PC-9 (cell line): ENCODE measurements at regions not wholly inside any gene's neighbourhood (a gene's known extent, or its start where the extent isn't known, plus 50 kb on each side); places are given as distances from the start of the nearest gene placed in this dataset.

Experiments used
- BruUV-seq: library from RNA; stranded (reverse); fragments of 400-500 nt; replicated peaks from 2 replicates; lab custom pipeline; 2021; lab: Mats Ljungman, UMichigan
- CTCF ChIA-PET: fragments of 300-600 bp; sonication (Branson Sonifier 250); formaldehyde crosslinking; loops from one replicate; lab custom pipeline; 2022; ENCODE audit warnings: antibody characterized with exemption; lab: Charles Lee
- POLR2A ChIA-PET: fragments of 300-600 bp; sonication (Branson Sonifier 250); formaldehyde crosslinking; loops from one replicate; lab custom pipeline; 2022; ENCODE audit warnings: antibody characterized with exemption; ENCODE audit not compliant: unreplicated experiment; lab: Charles Lee
- DNase-seq, 2 experiments: peaks; one replicate each; pipeline versions ENCODE4 v3.0.0 to v3.0.0-alpha.2; 2015 to 2022; ENCODE audit warnings: mixed read lengths in 1 of 2
- H2AFZ ChIP-seq: fragments of 200-600 bp; sonication (generic); 2 replicates; pipeline ENCODE4 v1.8.1; 2017; ENCODE audit warnings: antibody characterized with exemption
- H3F3A ChIP-seq: fragments of 200-600 bp; sonication (generic); 2 replicates; pipeline ENCODE4 v1.8.1; 2017; ENCODE audit warnings: antibody characterized with exemption, mild to moderate bottlenecking, low read depth; ENCODE audit not compliant: insufficient read depth
- H3K27ac ChIP-seq: fragments of 200-600 bp; sonication (generic); 2 replicates; pipeline ENCODE4 v1.6.1; 2016; ENCODE audit warnings: mixed run types
- H3K27me3 ChIP-seq: fragments of 200-600 bp; sonication (generic); 2 replicates; pipeline ENCODE4 v1.6.1; 2016; ENCODE audit warnings: low read depth, mixed run types; ENCODE audit not compliant: insufficient read depth
- H3K36me3 ChIP-seq: fragments of 200-600 bp; sonication (generic); 2 replicates; pipeline ENCODE4 v1.6.1; 2016; ENCODE audit warnings: low read depth, mixed run types
- H3K4me1 ChIP-seq: fragments of 200-600 bp; sonication (generic); replicated peaks from 2 replicates; pipeline ENCODE4 v1.6.1; 2016; ENCODE audit warnings: mixed run types; ENCODE audit not compliant: insufficient read depth
- H3K4me2 ChIP-seq: fragments of 200-600 bp; sonication (generic); 2 replicates; pipeline ENCODE4 v1.6.1; 2017; ENCODE audit warnings: mixed run types
- H3K4me3 ChIP-seq: fragments of 200-600 bp; sonication (generic); 2 replicates; pipeline ENCODE4 v1.6.1; 2016; ENCODE audit warnings: mixed run types
- H3K79me2 ChIP-seq: fragments of 200-600 bp; sonication (generic); 2 replicates; pipeline ENCODE4 v1.6.1; 2017; ENCODE audit warnings: low read depth, mixed run types
- H3K9me2 ChIP-seq: fragments of 200-600 bp; sonication (generic); 2 replicates; pipeline ENCODE4 v1.8.1; 2017; ENCODE audit warnings: mild to moderate bottlenecking; ENCODE audit not compliant: insufficient read depth
- H3K9me3 ChIP-seq: fragments of 200-600 bp; sonication (generic); 2 replicates; pipeline ENCODE4 v1.8.1; 2016; ENCODE audit warnings: low read depth; ENCODE audit not compliant: insufficient read depth
- H4K20me1 ChIP-seq: fragments of 200-600 bp; sonication (generic); 2 replicates; pipeline ENCODE4 v1.8.1; 2017; ENCODE audit not compliant: insufficient read depth
- EZH2 ChIP-seq: fragments of 200-600 bp; sonication (generic); IDR thresholded peaks from 2 replicates; pipeline ENCODE4 v1.8.0; 2017; ENCODE audit warnings: antibody characterized with exemption, low read depth
- intact Hi-C: fragments of 100-400 bp; cut with micrococcal nuclease; formaldehyde crosslinking; loops from one replicate; pipeline ENCODE4 v1.10.0; 2022; ENCODE audit not compliant: unreplicated experiment
- TF ChIP-seq, protein P1 (sequence below): fragments of 200-600 bp; sonication (generic); conservative IDR thresholded peaks from 2 replicates; pipeline ENCODE4 v1.6.1; 2017; ENCODE audit warnings: mixed run types, antibody characterized with exemption, mild to moderate bottlenecking, moderate library complexity

DNA sequence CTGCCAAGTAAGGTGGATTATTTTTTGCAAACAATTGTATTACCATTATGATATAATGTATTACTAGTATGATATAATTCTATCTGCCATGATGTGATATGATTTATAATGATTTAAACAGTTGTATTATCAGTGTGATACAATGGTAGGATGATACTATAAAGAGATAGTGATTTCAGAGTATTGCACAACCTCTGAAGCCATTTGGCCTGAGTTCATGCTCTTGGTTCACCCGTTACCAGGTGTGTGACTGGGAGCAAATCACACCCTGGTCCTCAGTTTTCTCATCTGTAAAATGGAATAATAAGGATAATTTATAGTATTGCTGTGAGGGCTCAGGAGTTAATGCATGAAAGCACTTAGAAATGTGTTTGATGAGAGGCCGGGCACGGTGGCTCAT lies 905.0 kb upstream of the RBFOX1 start:
- BruUV-seq: no TSS peak
- no peak overlapping the region for H3K4me3 ChIP-seq
- TF ChIP-seq, protein P1, sequence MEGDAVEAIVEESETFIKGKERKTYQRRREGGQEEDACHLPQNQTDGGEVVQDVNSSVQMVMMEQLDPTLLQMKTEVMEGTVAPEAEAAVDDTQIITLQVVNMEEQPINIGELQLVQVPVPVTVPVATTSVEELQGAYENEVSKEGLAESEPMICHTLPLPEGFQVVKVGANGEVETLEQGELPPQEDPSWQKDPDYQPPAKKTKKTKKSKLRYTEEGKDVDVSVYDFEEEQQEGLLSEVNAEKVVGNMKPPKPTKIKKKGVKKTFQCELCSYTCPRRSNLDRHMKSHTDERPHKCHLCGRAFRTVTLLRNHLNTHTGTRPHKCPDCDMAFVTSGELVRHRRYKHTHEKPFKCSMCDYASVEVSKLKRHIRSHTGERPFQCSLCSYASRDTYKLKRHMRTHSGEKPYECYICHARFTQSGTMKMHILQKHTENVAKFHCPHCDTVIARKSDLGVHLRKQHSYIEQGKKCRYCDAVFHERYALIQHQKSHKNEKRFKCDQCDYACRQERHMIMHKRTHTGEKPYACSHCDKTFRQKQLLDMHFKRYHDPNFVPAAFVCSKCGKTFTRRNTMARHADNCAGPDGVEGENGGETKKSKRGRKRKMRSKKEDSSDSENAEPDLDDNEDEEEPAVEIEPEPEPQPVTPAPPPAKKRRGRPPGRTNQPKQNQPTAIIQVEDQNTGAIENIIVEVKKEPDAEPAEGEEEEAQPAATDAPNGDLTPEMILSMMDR: no peak
- TF ChIP-seq EZH2: no peak
- H3K4me1 ChIP-seq: no peaks in the 10 kb centered on the region
- no peak overlapping the region for H2AFZ ChIP-seq
- no peaks in the 10 kb centered on the region for H3K9me3 ChIP-seq
- CTCF ChIA-PET: no interaction called here
- POLR2A ChIA-PET: no interaction called here
- no peak overlapping the region for H3K4me2 ChIP-seq
- no peak overlapping the region for H3K27ac ChIP-seq
- DNase-seq: no peak
- no peaks in the 10 kb centered on the region for H3F3A ChIP-seq
- H3K9me2 ChIP-seq: no peaks in the 10 kb centered on the region
- no peaks in the 10 kb centered on the region for H4K20me1 ChIP-seq
- no peaks in the 10 kb centered on the region for H3K36me3 ChIP-seq
- no peaks in the 10 kb centered on the region for H3K27me3 ChIP-seq
- intact Hi-C loops: no loop called here
- H3K79me2 ChIP-seq: no peaks in the 10 kb centered on the region

DNA sequence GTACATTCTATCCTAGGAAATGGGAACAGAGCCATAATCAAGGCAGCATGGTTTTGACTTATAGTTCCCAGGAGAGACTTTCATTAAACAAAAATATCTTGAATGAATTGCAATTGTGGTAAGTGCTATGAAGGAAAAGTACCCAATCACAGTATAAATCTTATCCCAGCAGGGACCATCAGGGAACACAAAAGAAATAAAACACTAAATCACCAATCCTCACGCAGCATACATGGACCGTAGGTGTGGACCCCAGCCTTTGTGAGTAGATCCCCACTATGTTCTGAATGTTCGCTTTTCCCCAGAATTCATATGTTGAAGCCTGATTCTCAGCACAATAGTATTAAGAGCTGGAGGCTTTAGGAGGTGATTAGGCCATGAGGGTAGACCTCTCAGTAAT lies 925.0 kb upstream of the RBFOX1 start:
- BruUV-seq: no TSS peak
- Histone ChIP-seq H3K9me2 (no peaks in the 10 kb centered on the region), H3K36me3 (no peaks in the 10 kb centered on the region), H3K9me3 (no peaks in the 10 kb centered on the region), H3K4me3 (no peak overlapping the region), H3K4me1 (no peaks in the 10 kb centered on the region), H3F3A (no peaks in the 10 kb centered on the region), H4K20me1 (no peaks in the 10 kb centered on the region), H3K79me2 (no peaks in the 10 kb centered on the region), H3K27me3 (peaks cover 30% of the 10 kb centered on the region), H3K4me2 (no peak overlapping the region), H2AFZ (no peak overlapping the region), H3K27ac (no peak overlapping the region)
- DNase-seq: no peak
- no peak for TF ChIP-seq EZH2
- TF ChIP-seq, protein P1: no peak
- intact Hi-C loops: no loop called here
- ChIA-PET CTCF (no interaction called here), POLR2A (no interaction called here)

DNA sequence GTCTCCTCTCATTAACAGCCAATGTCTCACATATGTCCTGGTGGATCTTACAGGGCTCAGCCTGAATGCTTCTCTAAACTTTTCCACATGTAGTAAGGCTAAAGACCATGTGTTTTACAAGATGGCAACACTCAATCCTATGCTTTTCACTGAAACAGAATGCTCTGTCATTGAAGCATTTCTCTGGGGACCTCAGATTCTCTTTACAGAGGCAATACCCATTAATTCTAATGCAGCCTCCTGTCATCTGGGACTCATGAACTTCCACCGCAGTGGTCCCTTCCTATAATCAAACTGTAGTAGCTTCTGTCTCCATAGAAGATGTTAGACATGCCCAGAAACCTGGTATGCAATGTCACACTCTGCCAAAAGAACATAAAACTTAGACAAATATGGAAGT lies 926.6 kb upstream of the RBFOX1 start:
- Histone ChIP-seq H3K79me2 (no peaks in the 10 kb centered on the region), H3K4me1 (no peaks in the 10 kb centered on the region), H3K27ac (no peak overlapping the region), H3K9me3 (no peaks in the 10 kb centered on the region), H4K20me1 (no peaks in the 10 kb centered on the region), H3F3A (no peaks in the 10 kb centered on the region), H2AFZ (no peak overlapping the region), H3K4me2 (no peak overlapping the region), H3K9me2 (no peaks in the 10 kb centered on the region), H3K36me3 (no peaks in the 10 kb centered on the region), H3K4me3 (no peak overlapping the region), H3K27me3 (peaks cover 26% of the 10 kb centered on the region)
- intact Hi-C loops: no loop called here
- no TSS peak for BruUV-seq
- POLR2A ChIA-PET: no interaction called here
- TF ChIP-seq, protein P1: no peak
- TF ChIP-seq EZH2: no peak
- no peak for DNase-seq
- CTCF ChIA-PET: no interaction called here
